HL-60 (cell line): ENCODE measurements at regions not wholly inside any gene's neighbourhood (a gene's known extent, or its start where the extent isn't known, plus 50 kb on each side); places are given as distances from the start of the nearest gene placed in this dataset.

Experiments used
- DNase-seq, 2 experiments: peaks; one replicate each; pipeline ENCODE4 v3.0.0-alpha.2; 2010 to 2020; ENCODE audit warnings: low read depth in 1 of 2, low spot score in 1 of 2
- H3K27ac ChIP-seq: fragments of 250-450 bp; sonication (Bioruptor Pico); replicated peaks from 2 replicates; pipeline ENCODE4 v1.5.1; 2020; ENCODE audit warnings: mild to moderate bottlenecking, moderate library complexity
- H3K27me3 ChIP-seq: fragments of 250-450 bp; sonication (Bioruptor Pico); 2 replicates; pipeline ENCODE4 v1.5.1; 2021; ENCODE audit warnings: mild to moderate bottlenecking, moderate library complexity; ENCODE audit not compliant: insufficient read depth, poor library complexity, severe bottlenecking
- H3K4me3 ChIP-seq: replicated peaks from 2 replicates; pipeline ENCODE4 v1.5.1; 2011; ENCODE audit warnings: mild to moderate bottlenecking, control low read depth, low read length; ENCODE audit not compliant: insufficient read depth
- GABPA ChIP-seq: IDR thresholded peaks from 2 replicates; pipeline ENCODE4 v1.6.1; 2012; ENCODE audit warnings: low read depth
- POLR2AphosphoS5 ChIP-seq: IDR thresholded peaks from 2 replicates; pipeline ENCODE4 v1.6.1; 2012; ENCODE audit warnings: low read depth
- SPI1 ChIP-seq: IDR thresholded peaks from 2 replicates; pipeline ENCODE4 v1.6.1; 2012; ENCODE audit warnings: low read depth, mild to moderate bottlenecking, borderline replicate concordance
- TF ChIP-seq, protein P1 (sequence below): IDR thresholded peaks from 2 replicates; pipeline ENCODE4 v1.6.1; 2012; ENCODE audit warnings: low read depth; ENCODE audit not compliant: insufficient replicate concordance
- TF ChIP-seq, protein P2 (sequence below): IDR thresholded peaks from one replicate; pipeline ENCODE4 v1.5.1; 2011; ENCODE audit warnings: low read length, control low read depth, inconsistent platforms; ENCODE audit not compliant: insufficient read depth

DNA sequence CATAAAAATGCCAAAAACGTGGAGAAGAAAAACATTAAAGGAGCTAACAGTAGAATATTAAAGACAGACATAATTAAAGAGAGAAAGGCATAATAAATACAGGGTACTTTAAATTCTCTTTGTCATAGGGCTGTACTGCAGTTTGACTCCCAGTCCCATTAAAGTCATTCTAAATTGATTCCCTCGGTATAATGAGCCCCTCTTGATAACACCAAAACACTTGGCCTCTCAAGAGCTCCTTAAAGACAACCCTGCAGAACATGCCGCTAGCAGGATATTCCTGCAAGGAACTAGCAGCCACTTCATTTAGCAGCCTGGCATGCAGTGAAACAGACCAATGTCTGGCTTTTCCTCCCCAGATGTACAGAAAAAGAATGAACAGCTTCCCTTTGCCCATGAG is 273.8 kb upstream of the ESRRG start:
- Histone ChIP-seq H3K4me3 (no peak overlapping the region), H3K27ac (no peak overlapping the region), H3K27me3 (no peaks in the 10 kb centered on the region)
- no peak for TF ChIP-seq GABPA
- no peak for TF ChIP-seq POLR2AphosphoS5
- TF ChIP-seq, protein P1, sequence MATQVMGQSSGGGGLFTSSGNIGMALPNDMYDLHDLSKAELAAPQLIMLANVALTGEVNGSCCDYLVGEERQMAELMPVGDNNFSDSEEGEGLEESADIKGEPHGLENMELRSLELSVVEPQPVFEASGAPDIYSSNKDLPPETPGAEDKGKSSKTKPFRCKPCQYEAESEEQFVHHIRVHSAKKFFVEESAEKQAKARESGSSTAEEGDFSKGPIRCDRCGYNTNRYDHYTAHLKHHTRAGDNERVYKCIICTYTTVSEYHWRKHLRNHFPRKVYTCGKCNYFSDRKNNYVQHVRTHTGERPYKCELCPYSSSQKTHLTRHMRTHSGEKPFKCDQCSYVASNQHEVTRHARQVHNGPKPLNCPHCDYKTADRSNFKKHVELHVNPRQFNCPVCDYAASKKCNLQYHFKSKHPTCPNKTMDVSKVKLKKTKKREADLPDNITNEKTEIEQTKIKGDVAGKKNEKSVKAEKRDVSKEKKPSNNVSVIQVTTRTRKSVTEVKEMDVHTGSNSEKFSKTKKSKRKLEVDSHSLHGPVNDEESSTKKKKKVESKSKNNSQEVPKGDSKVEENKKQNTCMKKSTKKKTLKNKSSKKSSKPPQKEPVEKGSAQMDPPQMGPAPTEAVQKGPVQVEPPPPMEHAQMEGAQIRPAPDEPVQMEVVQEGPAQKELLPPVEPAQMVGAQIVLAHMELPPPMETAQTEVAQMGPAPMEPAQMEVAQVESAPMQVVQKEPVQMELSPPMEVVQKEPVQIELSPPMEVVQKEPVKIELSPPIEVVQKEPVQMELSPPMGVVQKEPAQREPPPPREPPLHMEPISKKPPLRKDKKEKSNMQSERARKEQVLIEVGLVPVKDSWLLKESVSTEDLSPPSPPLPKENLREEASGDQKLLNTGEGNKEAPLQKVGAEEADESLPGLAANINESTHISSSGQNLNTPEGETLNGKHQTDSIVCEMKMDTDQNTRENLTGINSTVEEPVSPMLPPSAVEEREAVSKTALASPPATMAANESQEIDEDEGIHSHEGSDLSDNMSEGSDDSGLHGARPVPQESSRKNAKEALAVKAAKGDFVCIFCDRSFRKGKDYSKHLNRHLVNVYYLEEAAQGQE, result no peak
- no peak for TF ChIP-seq SPI1
- TF ChIP-seq, protein P2, sequence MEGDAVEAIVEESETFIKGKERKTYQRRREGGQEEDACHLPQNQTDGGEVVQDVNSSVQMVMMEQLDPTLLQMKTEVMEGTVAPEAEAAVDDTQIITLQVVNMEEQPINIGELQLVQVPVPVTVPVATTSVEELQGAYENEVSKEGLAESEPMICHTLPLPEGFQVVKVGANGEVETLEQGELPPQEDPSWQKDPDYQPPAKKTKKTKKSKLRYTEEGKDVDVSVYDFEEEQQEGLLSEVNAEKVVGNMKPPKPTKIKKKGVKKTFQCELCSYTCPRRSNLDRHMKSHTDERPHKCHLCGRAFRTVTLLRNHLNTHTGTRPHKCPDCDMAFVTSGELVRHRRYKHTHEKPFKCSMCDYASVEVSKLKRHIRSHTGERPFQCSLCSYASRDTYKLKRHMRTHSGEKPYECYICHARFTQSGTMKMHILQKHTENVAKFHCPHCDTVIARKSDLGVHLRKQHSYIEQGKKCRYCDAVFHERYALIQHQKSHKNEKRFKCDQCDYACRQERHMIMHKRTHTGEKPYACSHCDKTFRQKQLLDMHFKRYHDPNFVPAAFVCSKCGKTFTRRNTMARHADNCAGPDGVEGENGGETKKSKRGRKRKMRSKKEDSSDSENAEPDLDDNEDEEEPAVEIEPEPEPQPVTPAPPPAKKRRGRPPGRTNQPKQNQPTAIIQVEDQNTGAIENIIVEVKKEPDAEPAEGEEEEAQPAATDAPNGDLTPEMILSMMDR, result no peak
- no peak for DNase-seq

DNA sequence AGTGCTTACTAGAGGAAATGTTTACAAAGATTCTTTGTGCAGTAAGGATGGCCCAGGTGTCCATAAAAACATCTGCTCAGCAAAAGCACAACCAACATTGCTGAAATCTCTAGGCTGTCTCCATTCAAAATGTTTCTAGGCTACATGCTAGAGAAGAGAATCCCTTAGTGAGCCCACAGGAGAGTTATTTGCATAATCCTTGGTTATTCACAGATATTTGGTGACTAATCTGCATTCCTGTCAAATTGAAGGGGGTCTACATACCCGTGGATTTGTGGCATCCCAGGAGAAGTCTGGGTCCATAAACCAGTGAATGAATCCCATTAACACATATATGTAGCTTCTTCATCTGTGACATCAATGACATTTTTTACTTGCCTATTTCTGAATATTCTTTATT is 261.3 kb upstream of the ESRRG start:
- DNase-seq, result no peak
- no peak for TF ChIP-seq GABPA
- TF ChIP-seq, protein P1, result no peak
- TF ChIP-seq, protein P2, result no peak
- no peak for TF ChIP-seq SPI1
- TF ChIP-seq POLR2AphosphoS5, result no peak

DNA sequence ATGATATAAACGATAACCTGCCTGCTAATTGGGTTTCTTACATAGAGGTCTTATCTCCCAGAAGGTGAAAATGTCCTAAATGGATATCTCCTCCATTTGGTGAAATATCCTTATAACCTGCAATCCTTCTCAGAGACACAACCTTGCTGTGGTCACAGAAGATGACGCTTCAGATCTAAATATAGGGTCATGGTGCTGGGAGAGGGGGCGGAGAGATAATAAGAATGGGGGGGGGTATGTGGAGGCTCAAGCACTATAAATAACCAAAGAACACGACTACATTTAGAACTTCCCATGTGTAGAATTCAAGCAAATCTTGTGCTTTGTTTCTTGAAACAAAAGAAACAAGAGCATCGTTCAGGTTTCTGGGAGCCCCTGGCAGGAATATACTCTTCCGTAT is 260.6 kb upstream of the ESRRG start:
- Histone ChIP-seq H3K4me3 (no peak overlapping the region), H3K27me3 (no peaks in the 10 kb centered on the region), H3K27ac (no peak overlapping the region)
- DNase-seq, result no peak
- TF ChIP-seq, protein P2, result no peak
- TF ChIP-seq SPI1, result no peak
- TF ChIP-seq GABPA, result no peak
- TF ChIP-seq, protein P1, result no peak
- TF ChIP-seq POLR2AphosphoS5, result no peak

More for the DNA sequence above, 261.3 kb upstream of the ESRRG start:
- H3K4me3 ChIP-seq, result no peak overlapping the region
- no peak overlapping the region for H3K27ac ChIP-seq
- H3K27me3 ChIP-seq, result no peaks in the 10 kb centered on the region
